T-helper 2 cell treated with Interferon-gamma antibody and Interleukin-4, amounts not matched to agents 100 ng/mL and 5 ng/mL, for 36 hours (primary cell): ENCODE measurements at regions not wholly inside any gene's neighbourhood (a gene's known extent, or its start where the extent isn't known, plus 50 kb on each side); places are given as distances from the start of the nearest gene placed in this dataset.

Experiments used
- intact Hi-C: fragments of 100-400 bp; cut with micrococcal nuclease; formaldehyde crosslinking; loops from one replicate; pipeline ENCODE4 v1.15.1; 2023

DNA sequence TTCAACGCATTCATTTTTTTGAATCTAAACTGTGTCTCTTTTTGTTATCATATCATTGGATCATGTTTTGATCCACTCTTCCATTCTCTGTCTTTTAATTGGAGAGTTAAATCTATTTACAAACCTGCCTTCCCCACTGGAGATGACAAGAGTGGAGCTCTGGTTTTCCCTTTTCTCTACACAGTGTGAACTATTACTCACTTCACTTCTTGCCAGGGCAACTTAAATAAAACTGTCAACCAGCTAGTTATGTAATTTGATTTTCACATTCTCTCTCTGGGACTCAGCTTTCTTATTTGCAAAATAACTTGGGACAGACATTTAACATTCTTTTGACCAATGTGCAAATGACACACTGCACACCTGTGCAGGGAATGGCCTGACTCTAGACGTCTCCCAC lies 230.8 kb upstream of the CST7 start:
- intact Hi-C loops, result no loop called here

- intact Hi-C loops, result no loop called here
Observed at GRCh38 chr20:24718696-24719095, 230.4 kb upstream of the CST7 start.

DNA sequence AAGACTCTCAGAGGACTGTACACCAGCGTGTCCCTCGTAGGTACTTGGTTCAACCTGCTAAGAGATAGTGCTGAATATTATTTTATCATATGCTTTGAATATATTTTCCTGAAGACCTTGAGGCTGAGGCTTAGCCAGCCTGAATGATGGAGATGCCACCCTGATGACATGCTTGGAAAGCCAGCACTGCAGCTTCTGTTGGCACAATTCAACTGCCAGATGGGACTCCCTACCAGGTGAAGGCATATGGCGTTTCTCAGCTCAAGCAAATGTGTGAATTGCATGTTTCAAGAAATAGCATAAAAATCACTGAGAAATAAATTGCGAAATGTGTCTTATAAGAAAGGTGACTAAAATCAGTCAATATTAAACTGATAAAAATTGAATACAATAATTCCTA lies 228.1 kb upstream of the CST7 start:
- intact Hi-C loops, result no loop called here

DNA sequence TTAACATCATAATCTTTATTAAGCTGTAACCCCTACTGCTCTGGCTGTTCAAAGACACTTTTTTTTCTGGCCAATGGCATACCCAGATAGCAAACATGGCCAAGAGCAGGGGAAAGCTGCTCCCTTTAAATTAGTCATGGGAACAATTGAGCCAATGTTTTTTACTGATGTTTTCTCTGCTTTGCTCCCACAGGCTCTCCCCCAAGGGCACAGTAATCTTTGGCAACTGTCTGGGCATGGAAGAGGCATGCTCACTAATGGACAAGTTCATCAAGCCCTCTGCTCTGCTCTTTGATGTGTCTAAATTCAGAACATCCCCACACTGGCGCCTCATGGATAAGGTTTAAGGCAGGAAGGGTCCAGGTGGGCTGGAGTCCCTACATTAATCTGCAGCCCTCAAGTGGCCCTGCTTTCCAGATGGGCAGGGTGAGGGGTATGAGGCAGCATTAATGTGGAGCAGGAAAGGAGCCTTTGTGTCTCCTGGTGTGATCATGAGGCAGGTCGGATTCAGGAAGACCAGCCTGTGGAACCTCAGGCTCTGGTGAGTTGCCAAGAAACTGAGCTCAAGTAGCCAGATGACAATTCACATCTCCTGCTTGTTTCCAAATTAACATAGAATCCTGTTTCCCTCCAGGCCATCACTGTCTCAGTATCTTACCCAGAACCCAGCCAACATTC lies 227.0 kb upstream of the CST7 start:
- intact Hi-C loops, result no loop called here

GRCh38 chr20:24722586-24722985 lies 226.5 kb upstream of the CST7 start:
- intact Hi-C loops, result no loop called here

GRCh38 chr20:24723186-24723585 lies 225.9 kb upstream of the CST7 start:
- intact Hi-C loops, result no loop called here

DNA sequence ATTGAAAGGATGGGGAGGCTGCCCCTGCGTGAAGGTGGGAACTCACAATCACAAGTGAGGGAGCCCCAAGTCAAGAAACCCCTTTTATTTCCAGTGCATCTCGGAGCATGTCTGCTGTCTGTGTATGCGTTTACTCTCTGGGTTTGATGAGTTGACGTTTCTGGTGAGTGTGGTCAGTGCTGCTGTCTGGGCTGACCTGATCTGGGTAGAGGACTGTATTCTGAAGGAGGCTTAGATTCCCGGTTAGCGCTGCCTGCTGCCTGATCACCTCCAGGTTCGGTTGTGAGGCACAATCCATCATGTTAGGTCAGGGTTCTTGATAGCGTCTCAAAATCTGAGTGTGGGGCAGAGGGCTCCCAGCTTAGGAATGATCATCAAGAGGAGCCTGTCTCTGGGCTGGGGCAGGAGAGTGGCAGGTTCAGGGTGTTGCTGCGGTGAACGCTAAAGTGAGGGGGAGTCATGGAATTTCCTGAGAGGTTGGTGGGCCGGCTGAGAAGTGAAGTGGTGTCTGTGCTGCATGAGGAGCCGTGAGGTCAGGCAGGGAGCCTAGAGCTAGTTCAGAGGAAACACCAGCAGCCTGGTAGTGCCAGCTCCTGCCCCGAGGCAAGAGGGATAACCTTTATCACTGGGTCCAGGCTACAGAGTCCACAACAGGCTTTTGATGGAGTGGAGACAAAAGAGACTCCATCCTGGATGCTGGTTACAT lies 225.3 kb upstream of the CST7 start:
- intact Hi-C loops, result no loop called here

DNA sequence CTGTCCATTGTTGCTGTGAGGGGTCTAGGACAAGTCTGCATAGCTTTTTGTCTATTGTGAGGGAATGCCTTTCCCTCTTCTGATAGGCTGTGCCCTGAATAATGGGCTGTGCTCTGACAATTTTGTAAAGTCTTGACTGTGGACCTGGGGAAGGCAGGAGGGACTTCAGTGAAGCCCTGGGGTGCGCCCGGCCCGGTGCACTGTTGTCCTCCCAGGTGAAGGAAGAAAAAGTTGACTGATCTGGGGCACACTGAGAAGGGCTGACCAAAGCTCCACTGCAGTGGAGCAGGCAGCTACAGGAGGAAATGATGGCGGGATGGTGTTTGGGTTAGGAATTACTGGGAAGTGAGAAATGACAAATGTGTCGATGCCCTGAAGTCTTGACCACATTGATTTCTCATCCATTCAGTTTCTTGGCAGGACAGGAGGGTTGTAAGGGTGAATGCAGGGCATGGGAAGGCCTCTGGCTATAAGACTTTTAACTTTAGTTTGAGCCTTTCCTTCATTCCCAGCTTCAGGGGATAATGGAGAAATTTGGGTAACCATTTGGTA lies 224.0 kb upstream of the CST7 start:
- intact Hi-C loops, result no loop called here

DNA sequence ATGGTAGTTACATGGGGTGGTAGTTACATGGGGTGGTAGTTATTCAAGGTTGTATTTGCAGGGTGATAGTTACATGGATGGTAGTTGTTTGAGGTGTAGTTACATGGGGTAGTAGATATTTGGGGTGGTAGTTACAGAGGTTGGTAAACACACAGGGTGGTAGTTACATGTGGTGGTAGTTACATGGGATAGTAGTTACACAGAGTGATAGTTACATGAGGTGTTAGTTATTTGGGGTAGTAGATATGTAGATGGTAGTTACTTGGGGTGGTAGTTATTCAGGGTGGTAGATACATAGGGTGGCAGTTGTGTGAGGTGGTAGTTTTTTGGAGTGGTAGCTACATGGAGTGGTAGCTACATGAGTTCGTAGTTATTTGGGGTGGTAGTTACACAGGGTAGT lies 221.3 kb upstream of the CST7 start:
- intact Hi-C loops, result no loop called here

DNA sequence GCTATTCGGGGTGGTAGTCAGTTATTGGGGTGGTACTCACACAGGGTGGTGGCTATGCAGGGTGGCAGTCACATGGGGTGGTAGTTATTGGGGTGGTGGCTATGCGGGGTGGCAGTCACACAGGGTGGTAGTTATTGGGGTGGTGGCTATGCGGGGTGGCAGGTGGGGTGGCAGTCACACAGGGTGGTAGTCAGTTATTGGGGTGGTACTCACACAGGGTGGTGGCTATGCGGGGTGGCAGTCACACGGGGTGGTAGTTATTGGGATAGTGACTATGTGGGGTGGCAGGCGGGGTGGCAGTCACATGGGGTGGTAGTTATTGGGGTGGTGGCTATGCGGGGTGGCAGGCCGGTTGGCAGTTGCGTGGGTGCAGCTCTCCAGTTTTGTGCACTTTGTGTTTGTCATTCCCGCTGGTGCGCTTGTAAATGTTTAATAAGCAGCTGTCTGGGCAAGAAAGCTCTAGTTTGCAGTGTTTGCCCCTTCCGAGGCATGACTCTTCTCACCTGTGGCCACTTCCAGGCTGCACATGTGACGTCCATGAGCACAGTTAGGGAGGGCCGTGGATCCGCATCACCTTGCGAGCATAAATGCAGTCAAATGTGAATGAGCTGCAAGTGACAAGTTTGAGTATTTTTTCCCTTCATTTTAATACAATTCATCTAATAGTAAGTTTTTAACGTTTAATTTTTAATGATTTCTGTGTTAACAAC lies 219.0 kb upstream of the CST7 start:
- intact Hi-C loops, result no loop called here

DNA sequence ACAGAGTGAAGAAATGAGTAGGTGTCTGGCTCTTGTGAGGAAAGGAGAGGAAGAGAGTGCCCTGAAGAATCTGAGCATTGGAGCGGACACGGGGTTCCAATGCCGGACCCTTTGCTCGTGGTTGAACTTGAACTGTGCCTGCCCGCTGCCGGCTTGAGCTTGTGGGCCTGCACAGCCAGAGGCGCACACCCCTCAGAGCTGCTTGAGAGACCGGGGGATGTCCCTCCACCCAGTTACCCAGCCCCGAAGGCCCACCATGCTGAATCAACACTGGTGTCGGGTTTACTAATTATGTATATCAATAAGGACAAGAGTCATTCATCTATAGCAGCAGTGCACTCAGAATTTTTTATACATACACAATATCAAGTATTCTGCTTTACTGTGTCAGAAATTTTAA lies 218.3 kb upstream of the CST7 start:
- intact Hi-C loops, result no loop called here

GRCh38 chr20:24731312-24731711 lies 217.8 kb upstream of the CST7 start:
- intact Hi-C loops, result no loop called here

GRCh38 chr20:24732076-24732475 lies 217.0 kb upstream of the CST7 start:
- intact Hi-C loops, result no loop called here

DNA sequence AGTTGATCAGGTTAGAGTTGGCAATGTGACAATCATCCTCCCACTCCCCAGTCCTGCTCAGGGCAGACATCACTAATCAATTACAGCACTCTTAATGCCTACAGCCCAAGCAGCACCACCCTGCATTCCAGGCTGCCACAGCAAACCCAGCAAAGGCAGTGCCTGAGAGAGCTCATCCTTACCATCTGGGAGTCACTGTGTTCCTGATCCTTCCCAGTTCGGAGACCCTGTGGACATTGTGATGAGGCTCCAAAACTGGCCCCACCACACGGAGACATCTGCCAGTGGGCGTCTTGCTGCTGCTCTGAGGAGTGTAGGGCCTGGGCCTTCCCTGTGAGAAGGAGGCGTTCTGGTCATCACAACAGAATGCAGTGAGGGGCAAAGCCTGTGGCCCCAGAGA lies 216.5 kb upstream of the CST7 start:
- intact Hi-C loops, result no loop called here

DNA sequence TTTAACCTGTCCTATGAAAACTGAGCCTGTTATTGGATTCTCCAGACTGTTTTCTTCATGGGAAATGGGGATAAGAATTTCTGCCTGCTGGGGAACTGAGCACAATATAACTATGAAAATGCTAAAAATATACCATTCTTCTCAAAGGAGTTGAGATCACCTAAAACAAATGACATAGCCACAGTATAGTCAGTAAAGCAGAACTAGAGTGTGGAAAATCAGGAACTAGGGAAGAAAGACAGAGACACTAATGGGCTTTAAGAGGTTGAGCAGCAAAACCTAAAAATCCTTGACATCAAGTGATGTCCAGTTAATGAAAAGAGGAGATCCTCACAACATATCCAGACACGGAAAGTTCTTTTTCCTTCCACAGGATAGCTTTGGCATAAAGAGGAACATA lies 215.7 kb upstream of the CST7 start:
- intact Hi-C loops, result no loop called here

- intact Hi-C loops, result no loop called here
Observed at GRCh38 chr20:24734139-24734538, 214.9 kb upstream of the CST7 start.

DNA sequence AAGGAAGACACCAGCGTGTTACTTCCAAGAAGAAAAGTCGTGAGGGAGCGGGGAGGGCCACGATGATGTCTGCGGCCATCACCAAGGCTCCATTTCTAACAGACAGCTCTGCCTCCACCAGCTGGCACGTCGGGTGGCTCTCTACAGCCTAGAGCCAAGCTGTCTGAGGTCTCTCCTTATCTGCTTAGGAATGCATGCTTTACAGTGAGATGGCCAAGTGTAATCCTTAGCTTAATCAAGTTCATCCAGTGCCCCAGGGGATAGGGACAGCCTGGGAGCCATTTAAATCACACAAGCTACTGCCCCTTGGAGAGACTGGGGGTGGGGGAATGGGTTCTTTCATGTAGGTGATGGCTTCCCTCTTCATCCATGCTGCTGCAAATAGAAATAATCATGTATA lies 213.8 kb upstream of the CST7 start:
- intact Hi-C loops, result no loop called here

- intact Hi-C loops, result no loop called here
Observed at GRCh38 chr20:24736131-24736843, 212.8 kb upstream of the CST7 start.

DNA sequence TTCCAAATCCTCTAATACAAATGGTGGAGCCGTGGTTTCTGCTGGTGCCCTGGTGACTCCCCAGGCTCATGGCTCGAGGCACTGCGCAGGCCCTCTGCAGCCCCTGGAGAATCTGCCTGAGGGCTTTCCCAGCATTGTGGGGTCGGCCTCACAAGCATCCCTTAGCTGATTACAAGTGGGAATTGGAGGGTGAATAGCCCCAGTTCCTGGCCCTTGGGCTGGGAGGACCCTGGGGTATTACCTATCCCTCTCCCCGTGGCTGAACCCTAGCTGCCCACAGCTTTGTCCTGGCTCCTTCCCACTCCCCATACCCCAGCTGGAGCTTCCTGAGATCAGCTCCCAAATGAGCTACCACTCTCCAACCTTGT lies 212.2 kb upstream of the CST7 start:
- intact Hi-C loops, result no loop called here

DNA sequence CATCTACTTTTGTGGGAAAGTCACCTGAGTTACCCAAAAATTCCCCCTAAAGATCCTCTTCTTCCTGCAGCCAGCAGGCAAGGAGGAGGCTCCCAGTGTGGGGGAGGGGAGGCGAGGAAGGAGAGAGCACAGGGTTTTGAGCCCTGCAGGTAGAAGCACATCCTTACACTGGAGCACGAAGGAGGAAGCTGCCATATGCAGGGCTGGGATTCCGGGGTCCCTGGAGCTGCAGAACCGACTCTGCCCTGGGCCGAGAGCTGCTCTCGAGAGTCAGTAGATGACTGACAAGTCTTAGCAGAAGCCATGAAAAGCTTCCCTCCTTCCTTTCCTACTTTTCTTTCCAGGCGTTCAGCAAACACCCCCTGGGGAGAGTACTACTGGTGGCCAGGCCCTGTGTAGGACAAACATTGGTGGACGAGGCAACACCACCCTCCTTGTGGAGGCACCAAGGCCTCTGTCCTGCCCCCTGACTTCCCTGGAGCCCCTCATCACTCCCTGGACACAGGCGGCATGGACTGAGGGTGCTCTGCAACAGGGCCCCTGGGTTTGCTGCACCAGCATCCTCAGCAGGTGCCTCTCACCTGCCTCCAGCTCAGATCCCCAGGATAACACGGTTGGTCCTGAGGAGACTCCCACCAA lies 211.7 kb upstream of the CST7 start:
- intact Hi-C loops, result no loop called here

DNA sequence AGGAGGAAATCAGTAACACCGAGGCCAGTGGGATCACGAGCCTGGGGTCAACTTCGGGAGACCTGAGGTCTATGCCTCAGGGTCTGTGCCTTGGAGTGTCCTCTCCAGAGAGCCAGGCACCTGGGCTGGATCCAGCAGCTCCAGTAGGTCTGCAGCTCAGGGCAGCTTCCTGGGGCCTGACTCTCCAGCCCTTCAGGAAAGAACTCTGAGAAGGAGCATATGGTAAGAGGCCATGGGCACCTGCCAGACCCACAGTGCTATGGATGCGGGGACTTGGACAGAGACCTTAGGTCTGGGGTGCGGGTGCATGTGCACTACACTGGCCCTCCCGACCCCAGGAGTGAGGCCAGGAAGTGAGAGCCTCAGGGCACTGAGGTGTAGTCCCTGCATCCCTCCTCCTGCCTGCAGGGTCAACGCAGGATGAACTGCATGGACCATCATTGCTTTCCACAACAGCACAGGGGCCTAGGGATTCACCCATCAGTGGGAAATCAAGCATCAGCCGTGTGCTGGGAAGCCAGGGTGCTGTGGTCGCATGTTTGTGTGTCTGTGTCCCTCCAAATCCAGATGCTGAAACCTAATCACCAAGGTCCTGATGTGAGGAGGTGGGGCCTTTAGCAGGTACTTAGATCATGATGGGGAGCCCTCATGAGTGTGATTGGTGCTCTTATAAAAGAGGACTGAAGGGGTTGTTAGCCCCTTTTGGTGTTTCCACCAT lies 210.9 kb upstream of the CST7 start:
- intact Hi-C loops, result no loop called here
